ENCODE measurements at regions not wholly inside any gene's neighbourhood (a gene's known extent, or its start where the extent isn't known, plus 50 kb on each side); places are given as distances from the start of the nearest gene placed in this dataset.

DNA sequence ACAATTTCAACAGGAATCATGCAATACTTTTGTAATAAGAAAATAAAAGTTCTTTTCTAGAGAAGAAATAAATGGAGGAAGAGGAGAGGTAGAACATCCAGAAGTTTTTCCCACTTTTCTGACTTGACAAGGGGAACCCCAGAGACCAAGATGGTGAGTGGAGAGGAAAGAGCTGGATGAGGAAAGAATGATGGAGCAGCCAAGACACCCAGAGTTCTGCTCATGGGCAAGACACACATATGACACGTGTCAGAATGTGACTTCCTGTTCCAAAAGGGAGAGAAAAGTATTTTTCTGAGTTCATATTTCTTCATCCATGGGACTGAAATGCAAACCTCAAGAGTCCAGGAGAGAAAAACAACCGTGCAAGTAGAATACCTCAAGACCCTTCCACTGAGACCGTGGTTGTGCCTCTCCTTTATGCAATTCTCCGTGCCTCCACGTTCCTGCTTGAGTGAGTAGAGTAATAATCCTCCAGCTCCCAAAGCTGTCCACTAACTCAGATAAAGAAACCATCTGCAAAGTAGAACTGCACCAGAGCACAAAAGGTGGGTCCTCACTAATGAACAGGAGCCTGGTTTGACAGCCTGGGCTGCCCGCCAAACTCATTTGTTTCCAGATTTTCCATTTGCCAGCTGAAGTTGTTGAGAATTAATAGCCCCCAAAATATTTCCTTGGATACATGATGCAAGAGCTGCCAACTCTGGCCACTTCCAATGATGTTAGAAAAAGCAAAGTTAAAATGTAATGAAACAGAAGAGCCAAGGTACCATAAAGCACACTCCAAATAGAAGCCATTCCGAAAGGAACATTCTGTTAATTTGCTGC lies 272.6 kb upstream of the IGF1R start:
- TF ChIP-seq POLR2A (IDR thresholded peaks at IDR 0.05) (no peak), POLR2AphosphoS5 (IDR thresholded peaks at IDR 0.05) (no peak)
- TF ChIP-seq, protein P1, sequence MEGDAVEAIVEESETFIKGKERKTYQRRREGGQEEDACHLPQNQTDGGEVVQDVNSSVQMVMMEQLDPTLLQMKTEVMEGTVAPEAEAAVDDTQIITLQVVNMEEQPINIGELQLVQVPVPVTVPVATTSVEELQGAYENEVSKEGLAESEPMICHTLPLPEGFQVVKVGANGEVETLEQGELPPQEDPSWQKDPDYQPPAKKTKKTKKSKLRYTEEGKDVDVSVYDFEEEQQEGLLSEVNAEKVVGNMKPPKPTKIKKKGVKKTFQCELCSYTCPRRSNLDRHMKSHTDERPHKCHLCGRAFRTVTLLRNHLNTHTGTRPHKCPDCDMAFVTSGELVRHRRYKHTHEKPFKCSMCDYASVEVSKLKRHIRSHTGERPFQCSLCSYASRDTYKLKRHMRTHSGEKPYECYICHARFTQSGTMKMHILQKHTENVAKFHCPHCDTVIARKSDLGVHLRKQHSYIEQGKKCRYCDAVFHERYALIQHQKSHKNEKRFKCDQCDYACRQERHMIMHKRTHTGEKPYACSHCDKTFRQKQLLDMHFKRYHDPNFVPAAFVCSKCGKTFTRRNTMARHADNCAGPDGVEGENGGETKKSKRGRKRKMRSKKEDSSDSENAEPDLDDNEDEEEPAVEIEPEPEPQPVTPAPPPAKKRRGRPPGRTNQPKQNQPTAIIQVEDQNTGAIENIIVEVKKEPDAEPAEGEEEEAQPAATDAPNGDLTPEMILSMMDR (IDR thresholded peaks at IDR 0.05), result no peak

Measured in suprapubic skin (tissue), 4 donors.